Uterus (tissue), 2 donors: ENCODE measurements at regions not wholly inside any gene's neighbourhood (a gene's known extent, or its start where the extent isn't known, plus 50 kb on each side); places are given as distances from the start of the nearest gene placed in this dataset.

Experiments
- POLR2A ChIP-seq, 2 donors: fragments of 450-650 bp; IDR thresholded peaks; one replicate each; pipeline ENCODE4 v1.6.1; 2016; ENCODE audit warnings: antibody characterized with exemption in 2 of 2, mild to moderate bottlenecking in 1 of 2, moderate library complexity in 1 of 2
- TF ChIP-seq, protein P1 (sequence below), 4 experiments: fragments of 200-600 bp in 2 of 4; fragments of 450-650 bp in 2 of 4; sonication (generic) in 2 of 4; IDR thresholded peaks; one replicate each; pipeline ENCODE4 v1.5.1; 2016 to 2019; ENCODE audit warnings: antibody characterized with exemption in 4 of 4, mild to moderate bottlenecking in 2 of 4, moderate library complexity in 1 of 4

GRCh38 chr2:16813593-16813992 is 148.0 kb upstream of the CYRIA start:
- TF ChIP-seq, protein P1, sequence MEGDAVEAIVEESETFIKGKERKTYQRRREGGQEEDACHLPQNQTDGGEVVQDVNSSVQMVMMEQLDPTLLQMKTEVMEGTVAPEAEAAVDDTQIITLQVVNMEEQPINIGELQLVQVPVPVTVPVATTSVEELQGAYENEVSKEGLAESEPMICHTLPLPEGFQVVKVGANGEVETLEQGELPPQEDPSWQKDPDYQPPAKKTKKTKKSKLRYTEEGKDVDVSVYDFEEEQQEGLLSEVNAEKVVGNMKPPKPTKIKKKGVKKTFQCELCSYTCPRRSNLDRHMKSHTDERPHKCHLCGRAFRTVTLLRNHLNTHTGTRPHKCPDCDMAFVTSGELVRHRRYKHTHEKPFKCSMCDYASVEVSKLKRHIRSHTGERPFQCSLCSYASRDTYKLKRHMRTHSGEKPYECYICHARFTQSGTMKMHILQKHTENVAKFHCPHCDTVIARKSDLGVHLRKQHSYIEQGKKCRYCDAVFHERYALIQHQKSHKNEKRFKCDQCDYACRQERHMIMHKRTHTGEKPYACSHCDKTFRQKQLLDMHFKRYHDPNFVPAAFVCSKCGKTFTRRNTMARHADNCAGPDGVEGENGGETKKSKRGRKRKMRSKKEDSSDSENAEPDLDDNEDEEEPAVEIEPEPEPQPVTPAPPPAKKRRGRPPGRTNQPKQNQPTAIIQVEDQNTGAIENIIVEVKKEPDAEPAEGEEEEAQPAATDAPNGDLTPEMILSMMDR (IDR thresholded peaks at IDR 0.05), result no peak
- TF ChIP-seq POLR2A (IDR thresholded peaks at IDR 0.05), result no peak
